Vagina (tissue), 2 donors: ENCODE measurements at regions not wholly inside any gene's neighbourhood (a gene's known extent, or its start where the extent isn't known, plus 50 kb on each side); places are given as distances from the start of the nearest gene placed in this dataset.
"Not testable (repeated sequence)": the region's sequence is repeated elsewhere in the genome, so short reads cannot be mapped to it uniquely, and the experiment has no call there.

Experiments
- DNase-seq, 2 donors: peaks; one replicate each; pipeline ENCODE4 v3.0.0-alpha.2; 2017; ENCODE audit errors: extremely low spot score in 2 of 2
- H3K27ac ChIP-seq: fragments of 200-600 bp; sonication (generic); one replicate; pipeline ENCODE4 v1.5.1; 2019
- H3K27me3 ChIP-seq: fragments of 200-600 bp; sonication (generic); one replicate; pipeline ENCODE4 v1.5.1; 2019
- H3K36me3 ChIP-seq, 2 donors: fragments of 200-600 bp; sonication (generic); one replicate each; pipeline ENCODE4 v1.5.1; 2017 to 2019
- H3K4me1 ChIP-seq: fragments of 200-600 bp; sonication (generic); one replicate; pipeline ENCODE4 v1.5.1; 2019
- H3K4me3 ChIP-seq, 2 donors: fragments of 200-600 bp; sonication (generic); 1 replicate in 1 of 2; 2 replicates in 1 of 2; pipeline ENCODE4 v1.5.1; 2016 to 2019
- H3K9me3 ChIP-seq: fragments of 200-600 bp; sonication (generic); one replicate; pipeline ENCODE4 v1.5.1; 2019
- CTCF ChIP-seq, 3 experiments: fragments of 450-650 bp in 2 of 3; fragments of 200-600 bp in 1 of 3; sonication (generic) in 1 of 3; IDR thresholded peaks; one replicate each; pipeline ENCODE4 v1.5.1; 2017 to 2019; ENCODE audit warnings: antibody characterized with exemption in 3 of 3, mild to moderate bottlenecking in 2 of 3, moderate library complexity in 2 of 3
- POLR2A ChIP-seq, 2 donors: fragments of 450-650 bp; IDR thresholded peaks; one replicate each; pipeline ENCODE4 v1.6.1; 2017; ENCODE audit warnings: antibody characterized with exemption in 2 of 2, mild to moderate bottlenecking in 2 of 2, moderate library complexity in 2 of 2
- POLR2AphosphoS5 ChIP-seq, 2 donors: sonication (generic); formaldehyde crosslinking; IDR thresholded peaks; one replicate each; pipeline ENCODE4 v1.9.0; 2017; ENCODE audit warnings: antibody characterized with exemption in 2 of 2, mild to moderate bottlenecking in 2 of 2, low read depth in 1 of 2; ENCODE audit not compliant: insufficient read depth in 1 of 2
- intact Hi-C: fragments of 100-400 bp; cut with DNase I; formaldehyde crosslinking; loops from one replicate; pipeline ENCODE4 v1.15.1; 2023

GRCh38 chr3:88725440-88726165 lies 381.8 kb upstream of the EPHA3 start:
- Histone ChIP-seq H3K9me3 (no peaks in the 10 kb centered on the region), H3K27me3 (no peaks in the 10 kb centered on the region), H3K4me3 (no peak overlapping the region), H3K36me3 (no peaks in the 10 kb centered on the region), H3K4me1 (no peaks in the 10 kb centered on the region), H3K27ac (no peak overlapping the region)
- no peak for TF ChIP-seq POLR2AphosphoS5 (IDR thresholded peaks at IDR 0.05; ENCODE audit: insufficient read depth in 1 of 2, low read depth in 1 of 2)
- TF ChIP-seq CTCF (IDR thresholded peaks at IDR 0.05): no peak
- no peak for TF ChIP-seq POLR2A (IDR thresholded peaks at IDR 0.05)
- intact Hi-C loops: no loop called here
- no peak for DNase-seq

- Histone ChIP-seq H3K27ac (no peak overlapping the region), H3K9me3 (no peaks in the 10 kb centered on the region), H3K27me3 (no peaks in the 10 kb centered on the region), H3K4me1 (no peaks in the 10 kb centered on the region), H3K36me3 (no peaks in the 10 kb centered on the region), H3K4me3 (no peak overlapping the region)
- intact Hi-C loops: no loop called here
- no peak for TF ChIP-seq POLR2A (IDR thresholded peaks at IDR 0.05)
- TF ChIP-seq CTCF (IDR thresholded peaks at IDR 0.05): no peak
- TF ChIP-seq POLR2AphosphoS5 (IDR thresholded peaks at IDR 0.05; ENCODE audit: insufficient read depth in 1 of 2, low read depth in 1 of 2): no peak
- DNase-seq: no peak
Observed at GRCh38 chr3:88732186-88732585, 375.2 kb upstream of the EPHA3 start.

- TF ChIP-seq CTCF (IDR thresholded peaks at IDR 0.05): no peak
- TF ChIP-seq POLR2A (IDR thresholded peaks at IDR 0.05): no peak
- intact Hi-C loops: no loop called here
Observed at GRCh38 chr3:88742106-88742505, 365.3 kb upstream of the EPHA3 start.

GRCh38 chr3:88742674-88743507 lies 364.5 kb upstream of the EPHA3 start:
- no peak overlapping the region for H3K27ac ChIP-seq
- no peaks in the 10 kb centered on the region for H3K27me3 ChIP-seq
- intact Hi-C loops: no loop called here
- no peaks in the 10 kb centered on the region for H3K36me3 ChIP-seq
- H3K9me3 ChIP-seq: no peaks in the 10 kb centered on the region
- no peak overlapping the region for H3K4me3 ChIP-seq
- no peak for TF ChIP-seq CTCF (IDR thresholded peaks at IDR 0.05)
- TF ChIP-seq POLR2A (IDR thresholded peaks at IDR 0.05): no peak
- no peak for TF ChIP-seq POLR2AphosphoS5 (IDR thresholded peaks at IDR 0.05; ENCODE audit: insufficient read depth in 1 of 2, low read depth in 1 of 2)
- H3K4me1 ChIP-seq: no peaks in the 10 kb centered on the region
- no peak for DNase-seq

More at GRCh38 chr3:88742106-88742505, 365.3 kb upstream of the EPHA3 start:
- DNase-seq: no peak
- no peaks in the 10 kb centered on the region for H3K4me1 ChIP-seq
- H3K27ac ChIP-seq: no peak overlapping the region
- H3K4me3 ChIP-seq: no peak overlapping the region
- no peaks in the 10 kb centered on the region for H3K27me3 ChIP-seq
- no peaks in the 10 kb centered on the region for H3K36me3 ChIP-seq
- H3K9me3 ChIP-seq: no peaks in the 10 kb centered on the region

- no peaks in the 10 kb centered on the region for H3K4me1 ChIP-seq
Observed at GRCh38 chr3:88744896-88745295, 362.5 kb upstream of the EPHA3 start.

GRCh38 chr3:88747145-88747544 lies 360.3 kb upstream of the EPHA3 start:
- H3K27ac ChIP-seq, intact Hi-C loops, H3K9me3 ChIP-seq, H3K36me3 ChIP-seq, H3K4me3 ChIP-seq, H3K4me1 ChIP-seq, H3K27me3 ChIP-seq, DNase-seq: not testable (repeated sequence)

More at GRCh38 chr3:88744896-88745295, 362.5 kb upstream of the EPHA3 start:
- Histone ChIP-seq H3K9me3 (no peaks in the 10 kb centered on the region), H3K4me3 (no peak overlapping the region), H3K36me3 (no peaks in the 10 kb centered on the region), H3K27ac (no peak overlapping the region), H3K27me3 (no peaks in the 10 kb centered on the region)
- TF ChIP-seq CTCF (IDR thresholded peaks at IDR 0.05) (no peak), POLR2AphosphoS5 (IDR thresholded peaks at IDR 0.05; ENCODE audit: insufficient read depth in 1 of 2, low read depth in 1 of 2) (no peak), POLR2A (IDR thresholded peaks at IDR 0.05) (no peak)
- DNase-seq: no peak
- intact Hi-C loops: no loop called here
